ENCODE measurements at regions not wholly inside any gene's neighbourhood (a gene's known extent, or its start where the extent isn't known, plus 50 kb on each side); places are given as distances from the start of the nearest gene placed in this dataset.
"Not testable (repeated sequence)": the region's sequence is repeated elsewhere in the genome, so short reads cannot be mapped to it uniquely, and the experiment has no call there.

DNA sequence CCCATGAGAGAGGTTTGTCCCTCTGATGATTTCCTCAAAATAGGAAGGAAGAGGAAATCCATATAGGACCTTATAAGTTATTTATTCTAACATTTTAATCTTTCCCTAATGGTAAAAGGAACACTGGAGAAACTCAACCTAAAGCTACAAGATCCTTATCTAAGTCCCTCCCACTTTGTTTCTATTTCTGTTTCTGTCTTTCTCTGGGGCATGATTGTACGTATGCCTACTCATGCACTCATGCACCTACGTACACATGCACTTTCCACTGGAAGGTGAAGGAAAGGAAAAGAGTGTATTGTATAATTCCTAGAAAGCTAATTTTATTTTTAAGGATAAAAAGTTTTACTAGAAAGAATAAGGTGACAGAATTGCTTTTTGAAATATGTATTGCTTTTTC is 125.0 kb downstream of the RAB38 start:
- Mint-ChIP-seq H3K27me3 (ENCODE audit: insufficient read depth, low read depth, poor library complexity) (peaks cover 1% of the 10 kb centered on the region), H3K4me1 (peaks cover 3% of the 10 kb centered on the region; the same call in 2 of the 3 replicates), H3K4me3 (no peak overlapping the region), H3K27ac (no peak overlapping the region), H3K36me3 (ENCODE audit: low read depth) (no peaks in the 10 kb centered on the region), H3K9me3 (no peaks in the 10 kb centered on the region)
- no peak overlapping the region for H3K4me3 ChIP-seq
- H3K36me3 ChIP-seq (ENCODE audit: insufficient read depth) = no peaks in the 10 kb centered on the region
- TF ChIP-seq, protein P1, sequence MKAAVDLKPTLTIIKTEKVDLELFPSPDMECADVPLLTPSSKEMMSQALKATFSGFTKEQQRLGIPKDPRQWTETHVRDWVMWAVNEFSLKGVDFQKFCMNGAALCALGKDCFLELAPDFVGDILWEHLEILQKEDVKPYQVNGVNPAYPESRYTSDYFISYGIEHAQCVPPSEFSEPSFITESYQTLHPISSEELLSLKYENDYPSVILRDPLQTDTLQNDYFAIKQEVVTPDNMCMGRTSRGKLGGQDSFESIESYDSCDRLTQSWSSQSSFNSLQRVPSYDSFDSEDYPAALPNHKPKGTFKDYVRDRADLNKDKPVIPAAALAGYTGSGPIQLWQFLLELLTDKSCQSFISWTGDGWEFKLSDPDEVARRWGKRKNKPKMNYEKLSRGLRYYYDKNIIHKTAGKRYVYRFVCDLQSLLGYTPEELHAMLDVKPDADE (IDR thresholded peaks at IDR 0.05) = no peak
- TF ChIP-seq ZNF331 (CRISPR knock-in tag; IDR thresholded peaks at IDR 0.05; ENCODE audit: low read depth) (no peak), NANOG (IDR thresholded peaks at IDR 0.05; ENCODE audit: borderline replicate concordance) (no peak), ZNF462 (CRISPR knock-in tag; IDR thresholded peaks at IDR 0.05) (no peak), EZH2 (IDR thresholded peaks at IDR 0.05; ENCODE audit: low read depth, unreplicated experiment) (no peak), POLR2AphosphoS5 (IDR thresholded peaks at IDR 0.05; ENCODE audit: low read depth) (no peak), JUNB (IDR thresholded peaks at IDR 0.05; ENCODE audit: unreplicated experiment) (no peak)
- TF ChIP-seq, protein P2, sequence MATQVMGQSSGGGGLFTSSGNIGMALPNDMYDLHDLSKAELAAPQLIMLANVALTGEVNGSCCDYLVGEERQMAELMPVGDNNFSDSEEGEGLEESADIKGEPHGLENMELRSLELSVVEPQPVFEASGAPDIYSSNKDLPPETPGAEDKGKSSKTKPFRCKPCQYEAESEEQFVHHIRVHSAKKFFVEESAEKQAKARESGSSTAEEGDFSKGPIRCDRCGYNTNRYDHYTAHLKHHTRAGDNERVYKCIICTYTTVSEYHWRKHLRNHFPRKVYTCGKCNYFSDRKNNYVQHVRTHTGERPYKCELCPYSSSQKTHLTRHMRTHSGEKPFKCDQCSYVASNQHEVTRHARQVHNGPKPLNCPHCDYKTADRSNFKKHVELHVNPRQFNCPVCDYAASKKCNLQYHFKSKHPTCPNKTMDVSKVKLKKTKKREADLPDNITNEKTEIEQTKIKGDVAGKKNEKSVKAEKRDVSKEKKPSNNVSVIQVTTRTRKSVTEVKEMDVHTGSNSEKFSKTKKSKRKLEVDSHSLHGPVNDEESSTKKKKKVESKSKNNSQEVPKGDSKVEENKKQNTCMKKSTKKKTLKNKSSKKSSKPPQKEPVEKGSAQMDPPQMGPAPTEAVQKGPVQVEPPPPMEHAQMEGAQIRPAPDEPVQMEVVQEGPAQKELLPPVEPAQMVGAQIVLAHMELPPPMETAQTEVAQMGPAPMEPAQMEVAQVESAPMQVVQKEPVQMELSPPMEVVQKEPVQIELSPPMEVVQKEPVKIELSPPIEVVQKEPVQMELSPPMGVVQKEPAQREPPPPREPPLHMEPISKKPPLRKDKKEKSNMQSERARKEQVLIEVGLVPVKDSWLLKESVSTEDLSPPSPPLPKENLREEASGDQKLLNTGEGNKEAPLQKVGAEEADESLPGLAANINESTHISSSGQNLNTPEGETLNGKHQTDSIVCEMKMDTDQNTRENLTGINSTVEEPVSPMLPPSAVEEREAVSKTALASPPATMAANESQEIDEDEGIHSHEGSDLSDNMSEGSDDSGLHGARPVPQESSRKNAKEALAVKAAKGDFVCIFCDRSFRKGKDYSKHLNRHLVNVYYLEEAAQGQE (IDR thresholded peaks at IDR 0.05; ENCODE audit: unreplicated experiment) = no peak
- TF ChIP-seq, protein P3, sequence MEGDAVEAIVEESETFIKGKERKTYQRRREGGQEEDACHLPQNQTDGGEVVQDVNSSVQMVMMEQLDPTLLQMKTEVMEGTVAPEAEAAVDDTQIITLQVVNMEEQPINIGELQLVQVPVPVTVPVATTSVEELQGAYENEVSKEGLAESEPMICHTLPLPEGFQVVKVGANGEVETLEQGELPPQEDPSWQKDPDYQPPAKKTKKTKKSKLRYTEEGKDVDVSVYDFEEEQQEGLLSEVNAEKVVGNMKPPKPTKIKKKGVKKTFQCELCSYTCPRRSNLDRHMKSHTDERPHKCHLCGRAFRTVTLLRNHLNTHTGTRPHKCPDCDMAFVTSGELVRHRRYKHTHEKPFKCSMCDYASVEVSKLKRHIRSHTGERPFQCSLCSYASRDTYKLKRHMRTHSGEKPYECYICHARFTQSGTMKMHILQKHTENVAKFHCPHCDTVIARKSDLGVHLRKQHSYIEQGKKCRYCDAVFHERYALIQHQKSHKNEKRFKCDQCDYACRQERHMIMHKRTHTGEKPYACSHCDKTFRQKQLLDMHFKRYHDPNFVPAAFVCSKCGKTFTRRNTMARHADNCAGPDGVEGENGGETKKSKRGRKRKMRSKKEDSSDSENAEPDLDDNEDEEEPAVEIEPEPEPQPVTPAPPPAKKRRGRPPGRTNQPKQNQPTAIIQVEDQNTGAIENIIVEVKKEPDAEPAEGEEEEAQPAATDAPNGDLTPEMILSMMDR (conservative IDR thresholded peaks at IDR 0.05; ENCODE audit: low read depth in 2 of 2) = no peak
- no peaks in the 10 kb centered on the region for H3K9me2 ChIP-seq (ENCODE audit: insufficient read depth)
- DNase-seq (ENCODE audit: low spot score) (no peak), ATAC-seq (no peak)
- no peak overlapping the region for H2AFZ ChIP-seq
- no peaks in the 10 kb centered on the region for H3K79me2 ChIP-seq (replicated peaks; ENCODE audit: insufficient read depth)
- H3K27ac ChIP-seq (ENCODE audit: low read depth) = no peak overlapping the region
- H3K4me1 ChIP-seq (ENCODE audit: insufficient read depth) = peaks cover 5% of the 10 kb centered on the region
- H4K20me1 ChIP-seq (replicated peaks; ENCODE audit: insufficient read depth) = no peaks in the 10 kb centered on the region
- no peaks in the 10 kb centered on the region for H3F3A ChIP-seq (replicated peaks; ENCODE audit: low read depth)
- no peaks in the 10 kb centered on the region for H3K27me3 ChIP-seq (ENCODE audit: insufficient read depth)
- H3K4me2 ChIP-seq = no peak overlapping the region

DNA sequence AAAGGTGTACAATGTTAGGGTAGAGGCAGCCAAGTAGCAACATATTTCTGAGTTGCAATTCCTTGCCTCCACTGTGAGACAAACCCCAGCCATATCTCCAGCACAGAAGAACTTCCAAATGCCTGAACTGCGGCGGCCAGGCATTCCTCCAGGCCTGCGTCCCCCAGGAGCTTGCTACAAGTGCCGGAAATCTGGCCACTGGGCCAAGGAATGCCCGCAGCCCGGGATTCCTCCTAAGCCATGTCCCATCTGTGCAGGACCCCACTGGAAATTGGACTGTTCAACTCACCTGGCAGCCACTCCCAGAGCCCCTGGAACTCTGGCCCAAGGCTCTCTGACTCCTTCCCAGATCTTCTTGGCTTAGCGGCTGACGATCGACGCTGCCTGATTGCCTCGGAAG is 130.0 kb downstream of the RAB38 start:
- peaks cover 19% of the 10 kb centered on the region for H3K4me1 ChIP-seq (ENCODE audit: insufficient read depth)
- H4K20me1 ChIP-seq (replicated peaks; ENCODE audit: insufficient read depth); H3F3A ChIP-seq (replicated peaks; ENCODE audit: low read depth); H3K4me3 Mint-ChIP-seq; H3K27me3 ChIP-seq (ENCODE audit: insufficient read depth); DNase-seq (ENCODE audit: low spot score); H3K27ac Mint-ChIP-seq; H3K36me3 ChIP-seq (ENCODE audit: insufficient read depth); H3K79me2 ChIP-seq (replicated peaks; ENCODE audit: insufficient read depth); H3K4me3 ChIP-seq; H3K9me2 ChIP-seq (ENCODE audit: insufficient read depth); ATAC-seq; H3K27ac ChIP-seq (ENCODE audit: low read depth); H3K4me2 ChIP-seq; H3K27me3 Mint-ChIP-seq (ENCODE audit: insufficient read depth, low read depth, poor library complexity); H2AFZ ChIP-seq: not testable (repeated sequence)
- peaks cover 24% of the 10 kb centered on the region for H3K4me1 Mint-ChIP-seq
- peaks cover 12% of the 10 kb centered on the region for H3K9me3 Mint-ChIP-seq
- H3K36me3 Mint-ChIP-seq (ENCODE audit: low read depth) = peaks cover 13% of the 10 kb centered on the region

Data from GM23338 (cell line).